NAMALWA (cell line): ENCODE measurements at regions not wholly inside any gene's neighbourhood (a gene's known extent, or its start where the extent isn't known, plus 50 kb on each side); places are given as distances from the start of the nearest gene placed in this dataset.
A peak's percentile ranks its signal among the peaks of the same experiment; 100 is the strongest.

ENCODE experiments used
- DNase-seq: peaks from one replicate; pipeline ENCODE4 v3.0.0-alpha.2; 2015; ENCODE audit warnings: low spot score

- no peak for DNase-seq
Observed at GRCh38 chr5:61738446-61738845, 406.4 kb downstream of the ZSWIM6 start.

GRCh38 chr5:61744690-61745619, 412.9 kb downstream of the ZSWIM6 start:
- DNase-seq, result no peak

- no peak for DNase-seq
Observed at GRCh38 chr5:61746831-61747575, 414.9 kb downstream of the ZSWIM6 start.

GRCh38 chr5:61748121-61748520, 416.1 kb downstream of the ZSWIM6 start:
- DNase-seq, result no peak

- no peak for DNase-seq
Observed at GRCh38 chr5:61748651-61749050, 416.6 kb downstream of the ZSWIM6 start.

DNA sequence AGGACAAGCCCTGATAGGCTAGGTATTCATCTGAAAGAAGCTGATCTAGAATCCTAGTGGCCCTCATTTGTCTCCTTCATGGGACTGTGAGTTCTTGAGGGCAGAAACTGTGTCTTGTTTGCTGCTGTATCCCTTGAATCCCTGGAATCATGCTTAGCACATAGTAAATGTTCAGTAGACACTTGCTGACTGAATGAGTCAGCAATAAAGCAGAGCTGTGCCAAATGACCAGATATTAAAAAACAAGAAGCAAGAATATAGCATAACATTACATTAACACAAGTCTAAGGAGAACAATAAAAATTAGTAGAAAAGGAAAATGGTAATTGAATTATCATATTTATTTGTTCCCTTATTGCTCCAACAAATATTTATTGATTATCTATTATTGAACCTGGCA, 420.5 kb downstream of the ZSWIM6 start:
- DNase-seq, result no peak

DNA sequence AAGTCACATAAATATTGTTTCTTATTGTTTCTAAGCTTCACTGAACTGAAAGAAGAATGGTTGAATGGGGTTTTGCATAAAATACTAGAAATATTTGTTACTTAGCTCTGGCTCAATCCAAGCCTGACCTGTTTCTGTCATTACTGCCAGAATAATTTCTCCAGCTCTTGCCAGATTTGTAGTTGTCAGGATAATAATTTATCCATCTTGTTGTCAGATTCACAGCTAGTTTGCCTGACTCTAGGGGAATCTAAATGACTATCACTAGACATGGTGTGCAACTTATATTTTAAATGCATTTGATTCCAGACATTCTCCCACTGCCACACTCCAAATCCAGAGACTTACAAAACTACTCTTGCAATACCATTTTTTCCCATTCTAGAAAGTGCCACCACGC, 422.7 kb downstream of the ZSWIM6 start:
- DNase-seq, result no peak

DNA sequence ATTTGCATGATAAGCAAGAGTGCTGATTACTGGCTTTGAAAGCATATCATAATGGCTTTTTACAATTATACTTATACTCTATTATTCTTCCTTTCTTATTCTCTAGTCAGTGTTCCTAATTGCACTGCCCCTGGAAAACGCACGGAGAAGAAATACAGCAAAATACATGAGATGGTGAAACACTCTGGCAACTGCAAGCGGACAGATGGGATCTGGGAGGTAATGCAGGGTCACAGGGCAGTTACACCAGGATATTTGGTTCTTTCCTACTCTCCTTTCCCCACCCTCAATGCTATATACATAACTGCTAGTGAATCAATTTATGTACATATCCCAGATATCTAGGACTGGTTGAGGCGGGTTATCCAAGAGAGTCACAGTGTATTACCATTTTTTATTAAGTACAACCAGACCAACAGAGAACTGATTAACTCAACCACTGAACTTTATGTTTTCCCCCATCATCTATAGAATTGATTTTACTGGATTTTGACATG, 423.7 kb downstream of the ZSWIM6 start:
- DNase-seq, result no peak

DNA sequence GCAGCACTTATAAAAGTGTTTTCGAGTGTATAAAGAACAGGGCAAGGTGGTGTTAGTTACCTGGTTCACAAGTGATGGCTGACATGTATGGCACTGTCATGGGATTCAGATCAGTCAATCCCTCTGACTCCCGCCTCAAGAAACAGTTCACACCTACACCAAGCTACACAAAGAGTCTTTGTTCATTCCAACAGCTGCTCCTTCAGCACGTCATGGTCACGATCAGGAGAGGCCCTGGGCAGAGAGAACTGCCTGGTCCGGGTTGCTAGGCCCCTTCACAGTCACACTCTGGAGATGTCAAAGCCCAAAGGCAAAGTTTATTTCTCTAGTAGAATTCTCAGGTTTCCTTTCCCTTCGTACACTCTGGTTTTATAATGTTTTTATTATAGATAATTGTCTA, 426.7 kb downstream of the ZSWIM6 start:
- DNase-seq, result no peak

GRCh38 chr5:61765471-61765870, 433.4 kb downstream of the ZSWIM6 start:
- DNase-seq, result no peak

DNA sequence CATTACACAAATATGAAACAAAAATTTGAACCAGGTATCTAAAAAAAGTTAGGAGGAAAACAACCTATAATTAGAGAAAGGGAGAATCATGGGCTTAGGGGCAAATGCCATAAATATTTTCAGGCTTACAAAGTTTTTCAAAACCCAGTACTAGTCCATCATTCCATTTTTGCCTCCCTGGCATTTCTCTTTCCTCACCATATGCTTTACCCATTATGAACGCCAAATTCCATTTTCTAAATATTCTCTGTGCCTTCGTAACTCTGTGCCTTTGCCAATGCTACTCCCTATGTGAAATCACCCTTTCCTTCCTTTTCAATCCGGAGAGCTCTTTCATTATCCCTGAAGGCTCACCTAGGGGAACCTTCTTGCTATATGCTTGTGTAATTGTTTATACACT, 434.1 kb downstream of the ZSWIM6 start:
- no peak for DNase-seq

GRCh38 chr5:61767231-61768080, 435.4 kb downstream of the ZSWIM6 start:
- DNase-seq, result no peak

GRCh38 chr5:61768692-61769281, 436.7 kb downstream of the ZSWIM6 start:
- peak; percentile 55 for DNase-seq

DNA sequence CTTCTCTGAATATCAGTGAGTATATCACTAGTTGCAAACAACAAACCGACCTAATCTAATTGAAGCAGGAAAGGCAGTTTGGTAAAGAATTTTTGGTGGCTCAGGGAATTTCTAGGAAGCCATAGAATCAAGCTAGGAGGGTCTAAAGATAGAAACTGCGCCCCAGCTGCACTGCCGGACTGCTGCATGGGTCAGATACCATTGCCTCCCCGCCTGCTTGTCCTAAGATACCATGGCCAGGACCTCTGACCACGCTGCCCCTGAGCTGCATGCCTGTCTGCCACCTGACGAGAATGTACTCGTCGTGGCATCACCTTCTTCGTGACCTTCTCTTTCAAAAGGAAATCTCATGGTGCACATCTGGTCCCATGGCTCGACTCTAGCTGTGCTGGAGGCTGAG, 439.0 kb downstream of the ZSWIM6 start:
- no peak for DNase-seq

DNA sequence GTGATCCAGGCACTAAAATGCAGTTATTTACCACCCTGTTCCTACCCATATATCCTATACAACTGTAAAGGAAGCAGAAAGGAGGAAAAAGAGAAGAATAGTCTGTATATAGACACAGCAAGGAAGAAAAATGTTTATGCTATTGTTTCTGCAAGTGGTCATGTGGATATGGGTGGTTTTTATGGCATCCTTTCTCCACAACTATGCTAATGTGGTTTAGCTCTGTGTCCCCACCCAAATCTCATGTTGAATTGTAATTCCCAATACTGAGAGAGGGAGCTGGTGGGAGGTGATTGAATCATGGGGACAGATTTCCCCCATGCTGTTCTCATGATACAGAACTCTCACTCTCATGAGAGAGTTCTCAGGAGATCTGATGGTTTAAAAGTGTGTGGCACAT, 439.8 kb downstream of the ZSWIM6 start:
- no peak for DNase-seq

GRCh38 chr5:61775901-61776300, 443.8 kb downstream of the ZSWIM6 start:
- no peak for DNase-seq

- no peak for DNase-seq
Observed at GRCh38 chr5:61777292-61777691, 445.2 kb downstream of the ZSWIM6 start.

- no peak for DNase-seq
Observed at GRCh38 chr5:61779743-61780142, 447.7 kb downstream of the ZSWIM6 start.

GRCh38 chr5:61783481-61783880, 451.4 kb downstream of the ZSWIM6 start:
- no peak for DNase-seq

- no peak for DNase-seq
Observed at GRCh38 chr5:61784341-61784740, 452.3 kb downstream of the ZSWIM6 start.

GRCh38 chr5:61788548-61788947, 456.5 kb downstream of the ZSWIM6 start:
- no peak for DNase-seq

DNA sequence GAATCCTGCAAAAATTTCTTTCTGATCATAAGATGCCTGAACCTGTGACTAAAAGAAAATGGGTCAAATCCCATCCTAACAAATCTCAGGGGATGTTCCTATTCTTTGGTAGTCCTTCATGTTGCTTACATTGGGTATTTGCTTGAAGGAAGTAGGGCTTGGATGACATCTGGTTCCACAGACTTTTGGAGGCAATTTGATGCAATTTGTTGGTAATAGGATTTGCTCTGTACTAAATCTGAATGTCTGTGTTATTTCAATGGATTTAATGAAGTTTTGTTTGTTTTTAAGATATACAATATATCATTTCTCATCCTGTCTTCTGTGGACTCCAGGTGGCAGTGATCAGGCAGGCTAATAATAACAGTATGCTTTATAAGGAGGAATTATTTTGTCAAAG, 457.9 kb downstream of the ZSWIM6 start:
- DNase-seq, result no peak
